ENCODE measurements at regions not wholly inside any gene's neighbourhood (a gene's known extent, or its start where the extent isn't known, plus 50 kb on each side); places are given as distances from the start of the nearest gene placed in this dataset.

DNA sequence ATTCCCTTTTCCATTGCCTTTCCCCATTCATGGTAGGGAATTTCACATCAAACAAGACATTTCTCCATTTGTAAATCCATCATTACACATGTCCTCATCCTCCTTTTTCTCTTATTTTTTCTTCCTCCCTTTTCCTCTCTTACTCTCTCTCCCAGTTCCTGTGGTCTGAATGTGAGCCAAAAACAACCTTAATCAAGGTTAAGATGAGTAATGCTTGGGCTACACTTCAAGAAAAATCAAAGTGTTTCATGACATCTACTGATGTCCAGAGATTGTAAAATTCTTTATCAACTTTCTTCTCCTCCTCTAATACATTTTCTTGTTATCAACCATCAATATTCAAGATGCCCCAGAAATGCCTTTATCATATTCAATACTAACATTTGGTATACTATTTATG, 172.5 kb upstream of the PRNP start:
- H3K27ac ChIP-seq: no peak overlapping the region
- no peaks in the 10 kb centered on the region for H3K9me3 ChIP-seq
- DNase-seq: no peak
- no peaks in the 10 kb centered on the region for H3K4me1 ChIP-seq
- intact Hi-C loops (cut with DNase I; ENCODE audit: low total_unique reads): no loop called here
- H3K4me3 ChIP-seq: no peak overlapping the region
- TF ChIP-seq, protein P1, sequence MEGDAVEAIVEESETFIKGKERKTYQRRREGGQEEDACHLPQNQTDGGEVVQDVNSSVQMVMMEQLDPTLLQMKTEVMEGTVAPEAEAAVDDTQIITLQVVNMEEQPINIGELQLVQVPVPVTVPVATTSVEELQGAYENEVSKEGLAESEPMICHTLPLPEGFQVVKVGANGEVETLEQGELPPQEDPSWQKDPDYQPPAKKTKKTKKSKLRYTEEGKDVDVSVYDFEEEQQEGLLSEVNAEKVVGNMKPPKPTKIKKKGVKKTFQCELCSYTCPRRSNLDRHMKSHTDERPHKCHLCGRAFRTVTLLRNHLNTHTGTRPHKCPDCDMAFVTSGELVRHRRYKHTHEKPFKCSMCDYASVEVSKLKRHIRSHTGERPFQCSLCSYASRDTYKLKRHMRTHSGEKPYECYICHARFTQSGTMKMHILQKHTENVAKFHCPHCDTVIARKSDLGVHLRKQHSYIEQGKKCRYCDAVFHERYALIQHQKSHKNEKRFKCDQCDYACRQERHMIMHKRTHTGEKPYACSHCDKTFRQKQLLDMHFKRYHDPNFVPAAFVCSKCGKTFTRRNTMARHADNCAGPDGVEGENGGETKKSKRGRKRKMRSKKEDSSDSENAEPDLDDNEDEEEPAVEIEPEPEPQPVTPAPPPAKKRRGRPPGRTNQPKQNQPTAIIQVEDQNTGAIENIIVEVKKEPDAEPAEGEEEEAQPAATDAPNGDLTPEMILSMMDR (IDR thresholded peaks at IDR 0.05): no peak
- no peak for TF ChIP-seq POLR2A (IDR thresholded peaks at IDR 0.05)
- H3K36me3 ChIP-seq: no peaks in the 10 kb centered on the region
- no peaks in the 10 kb centered on the region for H3K27me3 ChIP-seq

DNA sequence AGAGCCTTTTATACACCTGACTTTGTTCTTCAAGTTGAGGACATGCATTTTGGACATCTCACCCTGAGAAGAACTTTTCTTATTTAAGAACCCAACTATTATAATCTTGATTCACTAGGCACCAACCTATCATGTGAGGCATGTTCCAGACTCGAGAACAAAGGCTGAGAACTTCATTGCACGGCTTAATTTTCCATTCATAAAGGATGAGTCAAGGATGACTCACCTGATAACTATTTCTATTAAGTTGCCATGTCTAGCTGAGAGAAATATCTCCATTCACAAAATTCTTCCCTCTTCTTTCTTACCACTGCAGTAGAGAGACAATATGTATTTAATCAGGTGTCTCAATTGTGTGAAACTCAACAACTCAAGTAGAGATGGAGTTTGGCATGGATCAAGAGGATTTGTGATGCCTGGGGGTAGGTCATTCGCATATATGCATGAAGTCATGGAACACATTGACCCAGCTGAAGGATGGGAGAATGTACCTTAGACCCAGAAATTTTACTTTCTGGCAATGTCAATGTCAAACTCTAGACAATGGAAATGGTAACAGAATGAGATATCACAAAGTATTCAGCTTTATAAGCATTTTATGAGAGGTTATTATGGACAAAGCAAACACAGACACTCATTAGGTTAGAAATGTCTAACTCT, 173.2 kb upstream of the PRNP start:
- Histone ChIP-seq H3K4me3 (no peak overlapping the region), H3K27ac (no peak overlapping the region), H3K4me1 (no peaks in the 10 kb centered on the region), H3K9me3 (no peaks in the 10 kb centered on the region), H3K27me3 (no peaks in the 10 kb centered on the region), H3K36me3 (no peaks in the 10 kb centered on the region)
- no peak for DNase-seq
- TF ChIP-seq, protein P1 (IDR thresholded peaks at IDR 0.05): no peak
- TF ChIP-seq POLR2A (IDR thresholded peaks at IDR 0.05): no peak
- intact Hi-C loops (cut with DNase I; ENCODE audit: low total_unique reads): no loop called here

DNA sequence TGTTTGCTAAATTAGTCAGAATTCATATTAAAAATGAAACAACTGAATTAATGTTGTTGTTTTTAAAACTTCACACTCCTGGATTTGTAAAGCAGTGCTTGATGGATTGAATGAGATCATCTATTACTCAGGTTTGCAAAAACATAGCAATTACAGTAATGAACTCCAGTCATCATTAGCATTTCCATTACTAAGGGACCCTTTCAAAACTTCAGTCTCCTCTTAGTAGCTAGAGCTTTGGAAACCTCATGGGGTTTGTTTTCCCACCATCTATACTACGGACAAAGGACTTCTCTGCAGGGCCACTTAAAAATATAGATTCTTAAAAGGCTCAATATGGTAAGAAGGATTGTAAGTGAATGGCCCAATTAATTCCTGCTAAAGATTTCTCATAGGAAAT, 174.5 kb upstream of the PRNP start:
- Histone ChIP-seq H3K27me3 (no peaks in the 10 kb centered on the region), H3K9me3 (no peaks in the 10 kb centered on the region), H3K27ac (no peak overlapping the region), H3K4me3 (no peak overlapping the region), H3K36me3 (no peaks in the 10 kb centered on the region), H3K4me1 (no peaks in the 10 kb centered on the region)
- no peak for TF ChIP-seq POLR2A (IDR thresholded peaks at IDR 0.05)
- TF ChIP-seq, protein P1 (IDR thresholded peaks at IDR 0.05): no peak
- DNase-seq: no peak
- intact Hi-C loops (cut with DNase I; ENCODE audit: low total_unique reads): no loop called here

DNA sequence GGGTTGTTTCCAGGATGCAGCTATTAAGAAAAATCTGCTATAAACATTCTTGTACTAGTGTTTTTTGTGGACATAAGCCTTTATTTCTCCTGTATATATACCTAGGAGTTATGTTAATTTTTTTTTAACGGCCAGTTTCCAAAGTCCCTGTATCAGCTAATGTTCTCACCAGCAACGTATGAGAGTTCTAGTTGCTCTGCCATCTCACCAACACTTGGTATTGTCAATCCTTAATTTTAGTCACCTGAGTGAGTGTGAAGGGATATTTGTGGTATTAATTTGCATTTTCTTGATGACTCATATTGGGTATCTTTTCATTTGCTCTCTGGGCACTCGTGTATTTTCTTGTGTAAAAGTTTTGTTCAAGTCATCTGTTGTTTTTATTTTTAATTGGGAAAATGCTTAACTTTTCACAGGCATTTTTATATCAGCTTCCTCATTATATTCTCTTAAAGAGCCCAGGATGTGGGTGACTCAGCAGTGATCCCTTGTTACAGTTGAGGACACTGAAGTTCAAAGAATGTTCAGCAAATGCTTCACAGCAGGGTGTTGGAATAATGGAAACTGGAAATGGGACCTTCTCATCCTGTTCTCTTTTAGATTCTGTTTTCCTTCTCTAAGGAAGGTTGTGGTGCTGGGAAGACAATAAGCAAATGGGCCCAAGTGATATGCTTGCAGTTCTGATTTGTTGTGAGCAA, 176.3 kb upstream of the PRNP start:
- Histone ChIP-seq H3K27ac (no peak overlapping the region), H3K27me3 (no peaks in the 10 kb centered on the region), H3K9me3 (no peaks in the 10 kb centered on the region), H3K4me3 (no peak overlapping the region), H3K4me1 (no peaks in the 10 kb centered on the region), H3K36me3 (no peaks in the 10 kb centered on the region)
- intact Hi-C loops (cut with DNase I; ENCODE audit: low total_unique reads): no loop called here
- no peak for TF ChIP-seq POLR2A (IDR thresholded peaks at IDR 0.05)
- TF ChIP-seq, protein P1 (IDR thresholded peaks at IDR 0.05): no peak
- no peak for DNase-seq

DNA sequence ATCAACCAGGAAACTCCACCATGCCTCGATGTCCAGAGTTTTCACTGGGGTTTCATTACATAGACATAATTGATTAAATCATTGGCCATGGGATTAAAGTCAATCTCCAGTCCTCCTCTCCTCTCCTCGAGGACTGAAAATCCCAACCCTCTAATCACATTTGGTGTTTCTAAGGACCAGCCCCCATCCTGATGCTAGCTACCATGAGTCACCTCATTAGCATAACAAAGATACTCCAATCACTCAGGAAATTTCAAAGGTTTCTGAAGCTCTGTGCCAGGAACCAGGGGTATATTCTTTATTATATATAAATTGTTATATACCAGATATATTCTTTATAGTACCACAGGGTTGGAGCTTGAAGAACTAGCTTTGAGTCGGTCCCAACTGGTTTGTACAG, 177.5 kb upstream of the PRNP start:
- H3K27me3 ChIP-seq: no peaks in the 10 kb centered on the region
- no peaks in the 10 kb centered on the region for H3K36me3 ChIP-seq
- H3K27ac ChIP-seq: no peak overlapping the region
- no peaks in the 10 kb centered on the region for H3K9me3 ChIP-seq
- no peak for DNase-seq
- no peaks in the 10 kb centered on the region for H3K4me1 ChIP-seq
- intact Hi-C loops (cut with DNase I; ENCODE audit: low total_unique reads): no loop called here
- no peak for TF ChIP-seq POLR2A (IDR thresholded peaks at IDR 0.05)
- TF ChIP-seq, protein P1 (IDR thresholded peaks at IDR 0.05): no peak
- H3K4me3 ChIP-seq: no peak overlapping the region

Data from uterus (tissue), 3 donors.